ENCODE measurements at regions not wholly inside any gene's neighbourhood (a gene's known extent, or its start where the extent isn't known, plus 50 kb on each side); places are given as distances from the start of the nearest gene placed in this dataset.

DNA sequence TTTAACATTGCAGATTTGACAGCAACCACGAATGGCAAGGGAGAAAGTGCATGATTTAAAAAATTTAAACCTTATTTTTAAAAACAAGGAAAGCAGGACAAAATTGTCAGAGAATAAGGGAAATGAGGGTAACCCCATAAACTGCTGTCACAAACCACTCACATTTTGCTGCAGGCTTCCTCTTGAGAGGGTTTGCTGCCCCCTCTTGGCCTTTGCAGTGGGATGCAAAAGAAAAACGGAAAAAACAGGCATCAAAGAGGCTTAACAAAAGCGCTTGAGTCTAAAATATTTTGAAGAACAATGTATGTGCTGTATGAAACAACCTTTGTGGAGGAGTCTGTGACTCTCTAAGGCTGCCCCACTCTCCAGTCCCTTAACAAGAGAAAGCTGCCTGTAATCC is 91.6 kb downstream of the TMX3 start:
- Histone ChIP-seq H3K79me2 (ENCODE audit: insufficient read depth, low read length) (no peaks in the 10 kb centered on the region), H3K36me3 (ENCODE audit: insufficient read depth, low read length) (no peaks in the 10 kb centered on the region), H3K27me3 (ENCODE audit: insufficient read depth, low read length) (no peaks in the 10 kb centered on the region), H3K9me2 (ENCODE audit: low read depth, low read length) (no peaks in the 10 kb centered on the region), H2AFZ (ENCODE audit: low read length) (no peak overlapping the region), H3K27ac (ENCODE audit: low read depth, low read length, poor library complexity, severe bottlenecking) (no peak overlapping the region), H3K9me3 (ENCODE audit: low read length) (no peaks in the 10 kb centered on the region), H3F3A (ENCODE audit: insufficient read depth, low read length) (no peaks in the 10 kb centered on the region), H3K4me1 (ENCODE audit: insufficient read depth, low read length, severe bottlenecking) (no peaks in the 10 kb centered on the region), H3K9ac (ENCODE audit: low read length) (no peak overlapping the region), H4K20me1 (ENCODE audit: insufficient read depth, low read length) (no peaks in the 10 kb centered on the region), H3K4me3 (ENCODE audit: low read depth, low read length, poor library complexity, severe bottlenecking) (no peak overlapping the region), H3K4me2 (ENCODE audit: low read length) (no peak overlapping the region)
- TF ChIP-seq EZH2 (IDR thresholded peaks at IDR 0.05; ENCODE audit: borderline replicate concordance, low read length) = no peak
- TF ChIP-seq, protein P1, sequence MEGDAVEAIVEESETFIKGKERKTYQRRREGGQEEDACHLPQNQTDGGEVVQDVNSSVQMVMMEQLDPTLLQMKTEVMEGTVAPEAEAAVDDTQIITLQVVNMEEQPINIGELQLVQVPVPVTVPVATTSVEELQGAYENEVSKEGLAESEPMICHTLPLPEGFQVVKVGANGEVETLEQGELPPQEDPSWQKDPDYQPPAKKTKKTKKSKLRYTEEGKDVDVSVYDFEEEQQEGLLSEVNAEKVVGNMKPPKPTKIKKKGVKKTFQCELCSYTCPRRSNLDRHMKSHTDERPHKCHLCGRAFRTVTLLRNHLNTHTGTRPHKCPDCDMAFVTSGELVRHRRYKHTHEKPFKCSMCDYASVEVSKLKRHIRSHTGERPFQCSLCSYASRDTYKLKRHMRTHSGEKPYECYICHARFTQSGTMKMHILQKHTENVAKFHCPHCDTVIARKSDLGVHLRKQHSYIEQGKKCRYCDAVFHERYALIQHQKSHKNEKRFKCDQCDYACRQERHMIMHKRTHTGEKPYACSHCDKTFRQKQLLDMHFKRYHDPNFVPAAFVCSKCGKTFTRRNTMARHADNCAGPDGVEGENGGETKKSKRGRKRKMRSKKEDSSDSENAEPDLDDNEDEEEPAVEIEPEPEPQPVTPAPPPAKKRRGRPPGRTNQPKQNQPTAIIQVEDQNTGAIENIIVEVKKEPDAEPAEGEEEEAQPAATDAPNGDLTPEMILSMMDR (IDR thresholded peaks at IDR 0.05; ENCODE audit: low read length) = peak; percentile 72

DNA sequence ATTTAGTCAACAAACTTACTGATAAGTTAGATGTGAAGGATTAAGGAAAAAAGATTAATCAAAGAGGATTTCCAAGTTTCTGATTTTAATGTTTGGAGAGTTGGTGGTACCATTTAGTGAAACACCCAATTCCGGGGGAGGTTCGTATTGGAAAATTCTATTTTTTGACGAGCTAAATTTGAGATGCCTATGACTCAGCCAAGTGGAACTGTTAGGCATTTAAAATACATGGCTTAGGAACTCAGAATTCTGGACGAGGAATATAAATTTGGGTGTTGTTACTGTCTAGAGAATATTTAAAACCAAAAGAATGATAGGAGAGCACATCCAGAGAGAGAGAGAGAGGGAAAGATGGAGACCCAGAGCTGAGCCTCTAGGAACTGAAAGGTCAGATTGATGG is 103.6 kb downstream of the TMX3 start:
- Histone ChIP-seq H3K4me1 (ENCODE audit: insufficient read depth, low read length, severe bottlenecking) (no peaks in the 10 kb centered on the region), H3K4me3 (ENCODE audit: low read depth, low read length, poor library complexity, severe bottlenecking) (no peak overlapping the region), H3K27ac (ENCODE audit: low read depth, low read length, poor library complexity, severe bottlenecking) (no peak overlapping the region), H4K20me1 (ENCODE audit: insufficient read depth, low read length) (no peaks in the 10 kb centered on the region), H3K9me2 (ENCODE audit: low read depth, low read length) (no peaks in the 10 kb centered on the region), H2AFZ (ENCODE audit: low read length) (no peak overlapping the region), H3K36me3 (ENCODE audit: insufficient read depth, low read length) (no peaks in the 10 kb centered on the region), H3K27me3 (ENCODE audit: insufficient read depth, low read length) (no peaks in the 10 kb centered on the region), H3K79me2 (ENCODE audit: insufficient read depth, low read length) (no peaks in the 10 kb centered on the region), H3K9ac (ENCODE audit: low read length) (no peak overlapping the region), H3K4me2 (ENCODE audit: low read length) (no peak overlapping the region), H3K9me3 (ENCODE audit: low read length) (no peaks in the 10 kb centered on the region), H3F3A (ENCODE audit: insufficient read depth, low read length) (no peaks in the 10 kb centered on the region)
- TF ChIP-seq, protein P1 (IDR thresholded peaks at IDR 0.05; ENCODE audit: low read length) = no peak
- TF ChIP-seq EZH2 (IDR thresholded peaks at IDR 0.05; ENCODE audit: borderline replicate concordance, low read length) = no peak

DNA sequence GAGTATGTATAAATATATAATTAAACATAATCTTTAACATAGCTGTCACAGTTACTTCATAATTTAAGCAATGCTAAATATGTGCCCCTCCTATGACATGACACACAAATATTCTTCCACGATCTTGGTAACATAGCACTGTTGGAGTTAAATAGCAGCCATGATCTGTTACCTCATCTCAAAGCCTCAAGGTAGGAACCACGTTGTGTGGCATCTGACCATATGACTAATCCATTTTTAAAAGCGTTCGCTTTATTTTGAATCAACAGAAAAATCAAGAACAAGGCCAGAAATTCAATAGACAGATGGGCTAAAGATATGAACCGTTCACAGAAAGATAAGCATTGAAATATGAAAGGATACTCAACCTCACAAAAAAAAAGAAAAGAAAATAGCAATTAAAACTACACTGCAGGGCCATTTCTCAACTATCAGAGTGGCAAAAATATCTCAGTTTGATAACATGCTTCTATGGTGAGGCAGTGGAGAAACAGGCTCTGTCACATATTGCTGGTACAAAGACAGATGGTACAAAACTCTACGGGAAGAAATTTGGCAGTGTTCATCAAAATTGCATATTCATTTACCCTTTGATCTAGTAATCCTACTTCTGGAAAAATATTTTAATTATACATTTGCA is 105.9 kb downstream of the TMX3 start:
- no peaks in the 10 kb centered on the region for H3K36me3 ChIP-seq (ENCODE audit: insufficient read depth, low read length)
- no peak for TF ChIP-seq EZH2 (IDR thresholded peaks at IDR 0.05; ENCODE audit: borderline replicate concordance, low read length)
- TF ChIP-seq, protein P1 (IDR thresholded peaks at IDR 0.05; ENCODE audit: low read length) = no peak
- H3K9ac ChIP-seq (ENCODE audit: low read length) = no peak overlapping the region

More for the DNA sequence above, 105.9 kb downstream of the TMX3 start:
- H3K4me2 ChIP-seq (ENCODE audit: low read length) = no peak overlapping the region
- no peaks in the 10 kb centered on the region for H3K27me3 ChIP-seq (ENCODE audit: insufficient read depth, low read length)
- no peak overlapping the region for H2AFZ ChIP-seq (ENCODE audit: low read length)
- no peaks in the 10 kb centered on the region for H3F3A ChIP-seq (ENCODE audit: insufficient read depth, low read length)
- no peaks in the 10 kb centered on the region for H3K9me2 ChIP-seq (ENCODE audit: low read depth, low read length)
- no peaks in the 10 kb centered on the region for H3K9me3 ChIP-seq (ENCODE audit: low read length)
- H4K20me1 ChIP-seq (ENCODE audit: insufficient read depth, low read length) = no peaks in the 10 kb centered on the region
- no peaks in the 10 kb centered on the region for H3K4me1 ChIP-seq (ENCODE audit: insufficient read depth, low read length, severe bottlenecking)
- H3K4me3 ChIP-seq (ENCODE audit: low read depth, low read length, poor library complexity, severe bottlenecking) = no peak overlapping the region
- no peak overlapping the region for H3K27ac ChIP-seq (ENCODE audit: low read depth, low read length, poor library complexity, severe bottlenecking)
- no peaks in the 10 kb centered on the region for H3K79me2 ChIP-seq (ENCODE audit: insufficient read depth, low read length)

All from OCI-LY1 (cell line).